HL-60/S4 treated with phorbol 12-myristate 13-acetate at 8.2 ng/mL for 4 days and 3 days (cell line): ENCODE measurements at regions not wholly inside any gene's neighbourhood (a gene's known extent, or its start where the extent isn't known, plus 50 kb on each side); places are given as distances from the start of the nearest gene placed in this dataset.

Experiments
- in situ Hi-C: fragments of 300-500 bp; cut with MboI; formaldehyde crosslinking; loops from 2 replicates; pipeline ENCODE4 v1.15.0; 2022; ENCODE audit warnings: low sequenced_read_pairs

DNA sequence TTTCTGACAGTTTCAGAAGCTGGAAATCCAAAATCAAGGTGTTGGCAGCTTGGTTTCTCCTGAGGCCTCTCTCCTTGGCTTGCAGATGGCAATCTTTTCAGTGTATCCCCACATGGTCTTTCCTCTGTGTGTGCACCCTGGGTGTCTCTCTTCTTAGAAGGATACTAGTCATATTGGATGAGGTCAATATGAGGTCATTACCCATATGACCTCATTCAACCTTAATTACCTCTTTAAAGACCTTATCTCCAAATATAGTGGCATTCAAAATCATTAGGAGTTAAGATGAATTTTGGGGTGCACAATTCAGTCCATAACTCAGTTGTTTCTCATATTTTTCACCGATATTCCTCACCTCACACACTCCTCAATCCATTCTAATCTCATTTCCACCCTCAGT, 92.4 kb upstream of the TGM3 start:
- in situ Hi-C loops: loop anchor here (25.0 kb wide), 1 partner anchor 234 kb away; no protein-coding TSS in a partner anchor

DNA sequence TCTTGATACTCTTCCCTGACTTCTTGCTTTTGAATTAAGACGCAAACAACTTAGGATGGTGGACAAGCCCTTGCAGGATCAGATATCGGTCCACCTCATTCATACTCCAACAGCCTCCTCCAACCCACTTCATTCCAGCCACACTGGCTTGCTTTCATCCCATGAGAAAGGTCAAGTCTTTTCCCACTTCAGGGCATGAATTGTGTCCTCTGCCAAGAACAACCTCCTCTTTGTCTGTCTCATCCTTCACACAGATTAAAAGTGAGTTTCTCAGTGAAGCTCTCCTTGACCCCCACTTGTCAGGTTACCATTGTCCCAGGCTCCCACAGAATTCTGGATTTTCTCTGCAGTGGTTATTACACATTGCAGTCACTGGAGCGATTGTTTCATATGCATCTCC, 91.8 kb upstream of the TGM3 start:
- in situ Hi-C loops: loop anchor here (25.0 kb wide), 1 partner anchor 233 kb away; no protein-coding TSS in a partner anchor

DNA sequence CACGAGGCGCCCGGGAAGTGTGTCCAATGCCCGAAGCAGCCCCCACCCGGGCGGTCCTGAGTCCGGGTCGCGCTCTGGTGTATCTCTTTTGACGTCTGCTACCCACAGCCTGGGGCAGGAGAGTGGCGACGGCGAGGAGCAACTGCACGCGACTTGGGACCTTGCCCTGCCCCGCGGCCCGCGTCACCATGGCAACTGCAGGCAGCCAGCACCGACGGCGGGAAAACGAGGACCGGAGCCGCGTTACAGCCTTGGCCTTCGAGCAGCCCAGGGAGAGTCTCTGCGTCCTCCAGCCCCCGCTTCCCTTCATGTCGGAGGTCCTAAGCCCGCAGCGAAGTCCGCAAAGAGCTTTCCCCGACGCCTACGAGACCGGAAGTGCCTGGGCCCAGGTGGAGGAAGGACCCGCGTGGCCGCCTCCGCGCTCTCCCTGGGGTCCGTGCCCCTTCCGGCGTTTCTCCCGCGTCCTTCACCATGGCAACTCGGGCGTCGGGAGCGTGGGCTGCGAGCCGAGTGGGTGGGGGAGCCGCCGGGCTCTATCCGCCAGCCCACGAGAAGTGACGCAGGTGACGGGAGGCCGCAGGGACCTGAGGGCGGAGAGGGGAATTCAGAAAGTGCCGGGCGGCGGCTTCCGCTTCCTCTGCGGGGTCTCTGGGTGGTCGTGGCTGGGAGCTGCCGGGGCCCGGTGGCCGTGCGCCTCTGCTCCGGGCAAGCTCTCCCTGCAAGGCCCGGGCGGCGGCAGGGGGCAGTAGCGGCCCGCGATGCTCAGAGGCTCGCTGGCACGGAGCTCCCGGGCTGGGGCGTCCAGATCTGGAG, 88.6 kb upstream of the TGM3 start:
- in situ Hi-C loops: loop anchor here (25.0 kb wide), 1 partner anchor 230 kb away; no protein-coding TSS in a partner anchor

DNA sequence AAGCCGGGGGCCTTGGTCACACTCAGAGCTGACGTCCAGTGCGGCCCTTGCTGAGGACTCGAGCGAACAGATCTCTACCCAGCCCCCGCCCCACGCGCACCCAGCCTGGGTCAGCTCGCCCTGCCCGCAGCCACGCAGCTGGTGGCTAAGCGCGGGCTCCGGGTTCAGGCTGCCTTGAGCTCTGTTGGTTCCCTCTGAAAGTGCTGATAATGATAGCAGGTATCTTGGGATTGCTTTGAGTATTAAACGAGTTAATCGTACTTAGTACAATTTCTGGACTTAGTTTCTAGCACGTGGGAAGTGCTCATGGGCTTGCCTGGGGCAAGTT, 88.1 kb upstream of the TGM3 start:
- in situ Hi-C loops: loop anchor here (25.0 kb wide), 1 partner anchor 230 kb away; no protein-coding TSS in a partner anchor

DNA sequence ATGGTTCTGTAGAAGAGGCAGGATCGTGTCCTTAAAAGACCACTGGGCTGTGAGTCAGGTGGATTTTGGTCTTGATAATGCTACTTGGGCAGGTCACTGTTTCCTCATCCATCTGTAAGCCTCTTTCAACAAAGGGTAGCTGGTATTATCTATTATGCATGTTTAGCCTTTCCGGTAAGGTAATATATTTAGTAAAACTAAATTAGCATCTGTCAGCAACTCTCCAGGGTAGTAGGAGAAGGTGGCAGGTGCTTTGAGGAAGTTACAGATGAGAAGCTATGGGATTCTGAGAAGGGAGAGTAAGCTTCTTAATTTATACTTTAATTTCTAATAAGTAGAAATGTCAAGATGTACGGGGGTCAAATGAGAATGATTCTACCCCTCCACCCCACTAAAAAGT, 86.9 kb upstream of the TGM3 start:
- in situ Hi-C loops: loop anchor here (25.0 kb wide), 1 partner anchor 228 kb away; no protein-coding TSS in a partner anchor

DNA sequence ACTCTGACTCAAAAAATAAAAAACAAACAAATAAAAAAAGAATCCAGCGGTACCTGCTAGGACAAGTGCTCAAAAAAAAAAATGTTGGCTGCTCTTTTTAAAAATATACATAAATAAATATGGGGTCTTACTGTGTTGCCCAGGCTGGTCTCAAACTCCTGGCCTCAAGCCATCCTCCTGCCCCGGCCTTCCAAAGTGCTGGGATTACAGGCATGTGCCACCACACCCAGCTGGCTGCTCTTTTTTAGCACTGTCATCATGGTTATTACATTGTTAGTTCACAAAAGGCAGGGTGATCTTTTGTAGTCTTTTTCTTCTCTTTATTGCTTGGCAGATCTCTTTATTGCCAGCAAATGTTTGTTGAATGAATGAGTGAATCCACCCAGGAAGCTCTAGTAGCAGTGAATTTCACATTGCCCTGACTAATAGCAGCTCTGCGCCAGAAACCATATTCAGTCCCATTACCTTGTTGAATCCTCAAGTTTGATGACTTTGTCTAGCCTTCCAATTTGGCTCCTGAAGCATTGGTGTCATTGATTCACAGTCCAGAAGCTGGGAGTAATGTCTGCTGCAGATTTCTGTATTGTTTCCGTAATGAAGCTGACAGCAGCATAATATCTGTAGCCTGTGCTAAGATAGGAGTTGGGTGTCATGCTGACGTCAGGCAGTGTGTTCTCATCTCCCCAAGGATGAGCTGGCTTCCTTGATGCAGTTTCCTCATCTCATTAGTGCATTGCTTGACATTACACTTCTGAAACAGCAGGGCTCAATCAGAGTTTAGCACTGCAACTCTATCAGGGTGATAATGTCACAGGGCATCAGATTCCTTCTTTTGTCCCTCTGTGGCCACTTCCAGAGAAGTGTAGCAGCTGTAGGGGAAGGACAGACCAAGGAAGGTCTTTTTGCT, 84.9 kb upstream of the TGM3 start:
- in situ Hi-C loops: loop anchor here (25.0 kb wide), 1 partner anchor 226 kb away; no protein-coding TSS in a partner anchor

DNA sequence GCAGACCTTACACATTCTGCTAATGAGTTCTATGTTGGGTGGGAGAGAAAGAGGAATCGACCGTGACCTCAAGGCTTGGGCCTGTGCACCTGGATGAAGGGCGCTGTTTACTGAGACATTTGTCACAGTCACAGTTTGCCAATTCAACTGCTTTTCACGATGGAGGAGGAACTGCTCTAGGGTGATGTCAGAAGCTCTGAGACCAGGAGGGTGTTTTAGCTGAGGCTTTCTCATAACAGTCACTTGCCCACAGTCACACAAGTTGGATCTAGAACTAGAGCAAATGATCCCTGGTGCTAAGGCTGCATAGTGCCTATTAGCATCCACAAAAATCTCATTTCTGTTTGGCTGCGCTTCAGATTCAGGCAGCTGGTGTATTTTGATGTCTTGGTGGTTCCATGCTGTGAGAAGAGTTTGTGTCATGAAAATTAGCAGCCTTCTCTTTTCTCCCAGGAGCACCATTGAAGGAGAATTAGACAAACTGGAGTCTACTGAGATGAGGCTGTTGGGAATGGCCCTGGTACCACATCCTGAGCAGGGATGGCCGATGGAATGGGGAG, 83.3 kb upstream of the TGM3 start:
- in situ Hi-C loops: loop anchor here (25.0 kb wide), 1 partner anchor 225 kb away; no protein-coding TSS in a partner anchor

DNA sequence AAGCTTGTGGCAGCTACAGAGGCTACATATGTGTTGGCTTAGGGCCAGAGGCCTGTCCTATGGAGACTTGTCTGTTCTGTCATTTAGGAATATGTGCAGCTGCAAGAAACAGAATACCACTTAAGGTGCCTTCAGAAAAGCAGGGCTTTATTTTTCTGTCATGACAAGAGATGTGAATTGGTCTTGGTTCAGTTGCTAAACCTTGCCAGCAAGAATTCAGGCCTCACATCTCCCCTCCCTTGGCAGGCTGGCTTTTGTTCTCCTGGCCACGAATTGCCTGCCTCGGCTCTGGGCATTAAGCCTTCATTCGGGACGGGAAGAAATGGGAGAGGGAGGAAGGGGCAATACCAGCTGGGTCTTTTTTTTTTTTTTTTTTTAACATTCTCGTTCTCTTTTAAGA, 82.4 kb upstream of the TGM3 start:
- in situ Hi-C loops: loop anchor here (25.0 kb wide), 1 partner anchor 224 kb away; no protein-coding TSS in a partner anchor

DNA sequence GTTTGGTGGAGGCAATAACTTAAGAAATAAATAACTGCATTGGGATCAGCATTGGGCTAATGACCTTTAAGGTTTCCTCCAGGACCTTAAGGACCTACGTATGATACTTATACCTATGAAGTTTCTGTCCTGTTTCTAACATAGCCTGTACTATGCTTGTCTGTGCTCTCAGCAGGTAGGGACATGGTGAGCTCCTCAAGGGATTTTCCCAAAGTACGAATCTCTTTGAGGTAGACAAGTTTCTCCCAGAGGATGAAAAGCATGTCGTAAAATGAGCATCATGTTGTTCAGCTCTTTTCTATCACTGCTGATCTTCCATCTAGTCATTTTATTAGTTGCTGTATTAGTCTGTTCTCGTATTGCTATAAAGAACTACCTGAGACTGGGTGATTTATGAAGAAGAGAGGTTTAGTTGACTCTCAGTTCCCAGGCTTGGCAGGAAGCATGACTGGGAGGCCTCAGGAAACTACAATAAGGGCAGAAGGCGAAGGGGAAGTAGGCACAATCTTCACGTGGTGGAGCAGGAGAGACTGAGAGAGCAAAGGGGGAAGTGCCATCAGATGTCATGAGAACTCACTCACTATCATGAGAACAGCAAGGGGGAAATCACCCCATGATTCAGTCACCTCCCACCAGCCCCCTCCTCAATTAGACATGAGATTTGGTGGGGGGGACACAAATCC, 77.8 kb upstream of the TGM3 start:
- in situ Hi-C loops: loop anchor here (25.0 kb wide), 1 partner anchor 219 kb away; no protein-coding TSS in a partner anchor

DNA sequence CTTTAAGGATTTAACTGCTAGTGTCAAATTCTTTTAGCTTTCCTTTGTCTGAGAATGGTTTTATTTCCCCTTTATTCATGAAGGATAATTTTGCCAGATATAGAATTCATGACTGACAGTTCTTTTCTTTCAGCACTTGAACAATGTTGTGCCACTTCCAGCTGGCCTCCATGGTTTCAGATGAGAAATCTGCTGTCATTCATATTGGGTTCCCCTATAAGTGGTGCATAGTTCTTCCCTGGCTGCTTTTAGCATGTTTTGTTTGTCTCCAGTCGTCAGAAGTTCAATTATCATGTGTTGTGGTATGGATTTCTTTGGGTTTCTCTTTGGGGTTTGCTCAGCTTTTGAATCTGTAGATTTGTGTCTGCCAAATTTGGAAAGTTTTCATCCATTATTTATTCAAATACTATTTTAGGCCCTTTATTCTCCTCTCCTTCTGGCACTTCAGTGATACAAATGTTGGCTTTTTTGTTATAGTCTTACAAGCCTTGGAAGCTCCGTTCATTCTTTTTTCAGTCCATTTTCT, 76.3 kb upstream of the TGM3 start:
- in situ Hi-C loops: loop anchor here (10.0 to 25.0 kb wide), 2 partner anchors 125 to 218 kb away; no protein-coding TSS in a partner anchor

DNA sequence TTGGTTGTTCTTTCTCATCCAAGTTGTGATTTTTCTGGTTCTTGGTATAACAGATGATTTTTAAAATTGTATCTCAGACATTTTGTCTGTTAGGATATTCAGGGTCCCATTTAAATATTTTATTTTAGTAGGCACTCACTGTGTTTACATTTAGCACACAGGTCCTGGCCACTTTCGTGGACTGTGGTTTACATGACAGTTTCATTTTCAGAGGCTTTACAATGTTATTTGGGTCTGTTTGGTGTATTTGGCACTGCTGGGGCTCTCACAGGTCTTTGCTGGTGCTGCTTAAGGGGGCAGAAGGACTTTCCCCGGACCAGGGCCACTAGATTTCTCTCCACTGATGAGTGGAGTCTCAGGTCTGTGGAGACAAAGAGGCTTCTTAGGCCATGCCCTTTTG, 75.5 kb upstream of the TGM3 start:
- in situ Hi-C loops: loop anchor here (10.0 to 25.0 kb wide), 2 partner anchors 125 to 217 kb away; no protein-coding TSS in a partner anchor

DNA sequence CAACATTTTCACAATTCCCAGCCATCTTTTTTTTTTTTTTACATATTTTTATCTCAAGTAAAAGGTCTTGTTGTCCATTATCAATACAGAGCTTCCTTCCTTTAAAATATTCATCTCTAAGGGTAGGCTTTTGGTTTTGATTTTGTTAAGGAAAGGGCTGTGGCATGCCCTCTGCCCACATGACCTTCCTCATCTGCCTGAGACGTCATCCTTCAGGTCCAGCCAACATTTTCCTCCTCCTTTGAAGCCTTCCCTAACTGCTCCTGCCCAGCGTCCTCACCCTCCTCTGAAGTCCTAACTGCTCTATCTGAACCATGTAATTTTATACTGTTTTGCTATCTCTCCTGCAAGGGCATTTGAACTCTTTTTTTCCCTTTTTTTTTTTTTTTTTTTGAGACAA, 73.9 kb upstream of the TGM3 start:
- in situ Hi-C loops: loop anchor here (10.0 to 25.0 kb wide), 2 partner anchors 123 to 215 kb away; no protein-coding TSS in a partner anchor

DNA sequence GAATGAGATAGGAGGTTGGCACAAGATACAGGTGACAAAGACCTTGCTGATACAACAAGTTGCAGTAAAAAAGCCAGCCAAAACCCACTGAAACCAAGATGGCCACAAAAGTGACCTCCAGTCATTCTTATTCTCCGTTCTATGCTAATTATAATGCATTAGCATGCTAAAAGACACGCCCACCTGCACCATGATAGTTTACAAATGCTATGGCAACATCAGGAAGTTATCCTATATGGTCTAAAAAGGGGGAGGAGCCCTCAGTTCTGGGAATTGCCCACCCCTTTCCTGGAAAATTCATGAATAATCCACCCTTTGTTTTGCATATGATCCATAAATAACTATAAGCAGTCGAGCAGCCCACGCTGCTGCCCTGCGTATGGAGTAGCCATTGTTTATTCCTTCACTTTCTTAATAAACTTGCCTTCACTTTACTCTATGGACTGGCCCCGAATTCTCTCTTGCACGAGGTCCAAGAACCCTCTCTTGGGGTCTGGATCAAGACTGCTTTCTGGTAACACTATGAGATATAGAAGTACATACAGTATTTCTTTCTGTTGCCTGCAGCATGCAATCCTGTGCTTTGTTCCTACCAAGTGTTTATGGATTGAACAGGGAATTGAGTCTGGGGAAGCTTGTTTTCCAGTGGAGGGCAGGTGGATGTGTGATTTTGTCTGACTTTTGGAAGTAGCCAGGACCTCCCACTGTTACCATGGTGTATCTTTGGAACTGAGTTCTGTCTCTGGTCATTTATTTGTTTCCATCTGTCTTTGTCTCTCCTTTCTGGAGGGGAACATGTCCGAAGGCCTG, 72.0 kb upstream of the TGM3 start:
- in situ Hi-C loops: loop anchor here (10.0 to 25.0 kb wide), 2 partner anchors 121 to 214 kb away; no protein-coding TSS in a partner anchor

DNA sequence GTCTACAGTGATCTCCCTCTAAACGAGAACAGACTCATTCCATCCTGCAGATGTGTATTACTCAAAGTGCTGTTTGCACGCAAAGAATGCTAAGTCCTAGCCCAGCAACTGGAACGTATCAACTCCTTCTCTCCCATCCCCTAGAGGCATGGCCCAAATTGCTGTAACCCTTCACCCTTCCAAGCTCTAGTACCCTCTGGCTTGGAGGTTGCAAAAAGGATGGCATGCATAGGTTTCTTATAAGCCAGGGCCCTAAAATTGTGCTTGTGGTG, 71.5 kb upstream of the TGM3 start:
- in situ Hi-C loops: loop anchor here (10.0 to 25.0 kb wide), 2 partner anchors 120 to 213 kb away; no protein-coding TSS in a partner anchor

DNA sequence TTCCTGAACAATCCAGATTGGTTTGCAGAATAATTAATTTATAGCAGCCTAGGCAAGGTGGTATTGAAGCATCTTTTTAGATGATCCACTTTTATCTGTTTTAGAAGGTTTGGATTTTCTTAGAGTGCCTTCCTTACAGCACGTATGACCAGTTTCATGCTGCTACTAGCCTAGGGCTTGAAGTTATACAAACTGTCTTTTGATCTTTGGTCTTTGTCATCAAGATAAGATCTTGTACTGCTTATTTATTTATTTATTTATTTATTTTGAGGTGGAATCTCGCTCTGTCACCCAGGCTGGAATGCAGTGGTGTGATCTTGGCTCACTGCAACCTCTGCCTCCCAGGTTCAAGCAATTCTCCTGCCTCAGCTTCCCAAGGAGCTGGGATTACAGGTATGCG, 68.5 kb upstream of the TGM3 start:
- in situ Hi-C loops: loop anchor here (10.0 kb wide), 1 partner anchor 118 kb away; no protein-coding TSS in a partner anchor

DNA sequence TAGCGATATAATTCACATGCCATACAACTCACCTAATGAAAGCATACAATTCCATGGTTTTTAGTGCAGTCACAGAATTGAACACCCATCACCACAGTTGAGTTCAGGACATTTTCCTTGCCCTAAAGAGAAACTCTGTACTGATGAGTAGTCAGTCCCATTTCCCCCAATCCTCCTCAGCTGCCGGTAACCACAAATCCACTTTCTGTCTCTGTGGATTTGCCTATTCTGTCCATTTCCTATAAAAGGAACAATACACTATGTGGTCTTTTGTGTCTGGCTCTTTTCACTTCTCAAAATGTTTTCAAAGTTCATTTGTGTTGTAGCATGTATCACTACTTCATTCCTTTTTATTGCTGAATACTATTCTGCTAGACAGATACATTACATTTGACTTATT, 67.9 kb upstream of the TGM3 start:
- in situ Hi-C loops: loop anchor here (10.0 kb wide), 1 partner anchor 117 kb away; no protein-coding TSS in a partner anchor

DNA sequence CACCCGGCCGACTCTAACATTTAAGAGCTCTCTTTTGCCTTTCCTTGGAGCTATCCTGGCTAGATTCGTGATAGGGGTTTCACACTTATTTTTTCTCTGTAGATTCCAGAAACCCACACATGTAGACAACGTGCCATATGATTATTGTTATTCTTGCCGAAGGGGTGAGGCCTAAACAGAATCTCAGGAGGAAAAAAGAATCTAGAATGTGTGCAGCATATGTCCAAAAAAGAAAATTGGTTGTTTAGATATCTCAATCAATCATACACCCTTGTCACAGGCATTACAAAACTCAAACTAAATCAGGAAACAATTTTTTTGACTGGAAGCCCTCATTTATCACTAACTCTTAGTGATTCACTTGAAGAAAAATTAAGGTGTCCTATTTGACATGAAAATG, 66.9 kb upstream of the TGM3 start:
- in situ Hi-C loops: loop anchor here (10.0 kb wide), 1 partner anchor 116 kb away; no protein-coding TSS in a partner anchor

DNA sequence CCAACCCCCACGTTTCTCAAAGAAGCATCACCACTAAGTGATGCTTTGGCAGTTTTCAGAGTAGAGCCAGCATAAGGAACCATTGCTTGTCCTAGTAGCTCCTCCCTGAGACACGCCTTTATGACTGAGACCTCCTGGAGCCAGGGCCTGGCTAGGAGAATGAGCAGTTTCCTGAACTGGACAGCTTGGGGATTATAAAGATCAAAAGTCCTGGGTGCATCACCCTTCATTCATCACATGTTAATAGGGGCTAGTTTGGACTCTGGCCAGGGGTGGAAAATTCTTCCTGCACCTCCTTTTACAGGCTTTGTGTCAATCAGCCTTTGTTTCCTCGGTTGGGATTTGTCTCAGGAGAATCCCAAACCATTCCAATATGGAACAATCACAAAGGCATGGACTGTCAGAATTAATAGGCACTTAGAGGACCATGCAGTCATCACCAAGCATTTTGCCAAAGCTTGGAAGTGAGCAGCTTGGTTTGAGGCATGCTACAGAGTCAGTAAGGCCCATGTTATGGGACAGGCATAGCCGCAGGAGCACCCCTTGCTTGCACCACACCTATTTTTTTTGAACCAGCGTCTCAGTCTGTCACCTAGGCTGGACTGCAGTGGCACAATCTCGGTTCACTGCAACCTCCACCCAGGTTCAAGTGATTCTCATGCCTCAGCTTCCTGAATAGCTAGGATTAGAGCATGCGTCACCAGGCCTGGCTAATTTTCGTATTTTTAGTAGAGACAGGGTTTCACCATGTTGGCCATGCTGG, 64.9 kb upstream of the TGM3 start:
- in situ Hi-C loops: no loop called here
